WERI-Rb-1 (cell line): ENCODE measurements at regions not wholly inside any gene's neighbourhood (a gene's known extent, or its start where the extent isn't known, plus 50 kb on each side); places are given as distances from the start of the nearest gene placed in this dataset.

Source experiments
- DNase-seq: peaks from one replicate; pipeline ENCODE4 v3.0.0-alpha.2; 2020
- H3K27ac ChIP-seq: fragments of 250-450 bp; sonication (Bioruptor Pico); 2 replicates; pipeline ENCODE4 v1.5.1; 2020; ENCODE audit warnings: mild to moderate bottlenecking, moderate library complexity
- H3K27me3 ChIP-seq: fragments of 250-450 bp; sonication (Bioruptor Pico); 2 replicates; pipeline ENCODE4 v1.5.1; 2021; ENCODE audit warnings: mild to moderate bottlenecking, low read depth, moderate library complexity; ENCODE audit not compliant: insufficient read depth, severe bottlenecking
- H3K36me3 ChIP-seq: fragments of 250-450 bp; sonication (Bioruptor Pico); 2 replicates; pipeline ENCODE4 v1.5.1; 2020; ENCODE audit warnings: mild to moderate bottlenecking, moderate library complexity
- H3K4me3 ChIP-seq: 2 replicates; pipeline ENCODE4 v1.5.1; 2011; ENCODE audit warnings: low read depth, mild to moderate bottlenecking, control low read depth, low read length
- H3K9me3 ChIP-seq: fragments of 250-450 bp; sonication (Bioruptor Pico); 2 replicates; pipeline ENCODE4 v1.5.1; 2021; ENCODE audit warnings: mild to moderate bottlenecking, moderate library complexity; ENCODE audit not compliant: severe bottlenecking
- TF ChIP-seq, protein P1 (sequence below): IDR thresholded peaks from 2 replicates; pipeline ENCODE4 v1.5.1; 2011; ENCODE audit warnings: low read depth, mild to moderate bottlenecking, control low read depth, inconsistent platforms, low read length

DNA sequence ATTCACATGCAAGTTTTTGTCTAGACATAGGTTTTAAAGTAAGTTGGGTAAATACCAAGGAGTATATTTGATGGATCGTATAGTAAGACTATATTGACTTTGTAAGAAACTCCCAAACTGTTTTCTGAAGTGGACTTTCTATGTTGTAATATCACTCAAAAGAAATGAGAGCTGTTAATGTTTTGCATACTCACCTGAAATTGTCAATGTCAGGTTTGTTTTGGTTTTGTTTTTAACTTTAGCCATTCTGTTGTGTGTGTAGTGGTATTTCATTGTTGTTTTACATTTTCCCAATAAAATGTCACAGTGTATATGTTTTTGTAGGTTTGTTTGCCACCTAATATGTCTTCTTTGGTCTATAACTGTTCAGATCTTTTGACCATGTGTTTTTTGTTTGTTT is 375.7 kb upstream of the CDH9 start:
- TF ChIP-seq, protein P1, sequence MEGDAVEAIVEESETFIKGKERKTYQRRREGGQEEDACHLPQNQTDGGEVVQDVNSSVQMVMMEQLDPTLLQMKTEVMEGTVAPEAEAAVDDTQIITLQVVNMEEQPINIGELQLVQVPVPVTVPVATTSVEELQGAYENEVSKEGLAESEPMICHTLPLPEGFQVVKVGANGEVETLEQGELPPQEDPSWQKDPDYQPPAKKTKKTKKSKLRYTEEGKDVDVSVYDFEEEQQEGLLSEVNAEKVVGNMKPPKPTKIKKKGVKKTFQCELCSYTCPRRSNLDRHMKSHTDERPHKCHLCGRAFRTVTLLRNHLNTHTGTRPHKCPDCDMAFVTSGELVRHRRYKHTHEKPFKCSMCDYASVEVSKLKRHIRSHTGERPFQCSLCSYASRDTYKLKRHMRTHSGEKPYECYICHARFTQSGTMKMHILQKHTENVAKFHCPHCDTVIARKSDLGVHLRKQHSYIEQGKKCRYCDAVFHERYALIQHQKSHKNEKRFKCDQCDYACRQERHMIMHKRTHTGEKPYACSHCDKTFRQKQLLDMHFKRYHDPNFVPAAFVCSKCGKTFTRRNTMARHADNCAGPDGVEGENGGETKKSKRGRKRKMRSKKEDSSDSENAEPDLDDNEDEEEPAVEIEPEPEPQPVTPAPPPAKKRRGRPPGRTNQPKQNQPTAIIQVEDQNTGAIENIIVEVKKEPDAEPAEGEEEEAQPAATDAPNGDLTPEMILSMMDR: no peak
- no peaks in the 10 kb centered on the region for H3K27me3 ChIP-seq
- no peak overlapping the region for H3K4me3 ChIP-seq
- no peak overlapping the region for H3K27ac ChIP-seq
- no peaks in the 10 kb centered on the region for H3K36me3 ChIP-seq
- no peaks in the 10 kb centered on the region for H3K9me3 ChIP-seq
- no peak for DNase-seq

DNA sequence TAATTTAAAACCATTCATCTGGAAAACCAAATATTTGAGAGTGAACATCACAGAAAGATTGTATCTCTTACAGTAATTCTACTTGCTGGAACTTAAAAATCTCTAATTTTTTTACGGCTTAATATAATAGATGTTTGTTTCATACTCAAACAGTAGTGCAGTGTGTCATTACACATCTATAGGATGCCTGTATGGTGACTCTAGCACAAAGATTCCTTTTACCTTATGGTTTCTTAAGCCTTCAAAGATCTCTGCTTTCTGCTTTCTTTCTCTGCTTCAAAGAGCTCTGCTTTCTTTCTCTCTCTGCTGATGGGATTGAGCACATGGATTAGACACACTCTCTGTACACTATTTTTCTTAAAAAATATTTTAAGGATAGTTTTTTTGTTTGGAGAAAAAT is 374.0 kb upstream of the CDH9 start:
- Histone ChIP-seq H3K27me3 (no peaks in the 10 kb centered on the region), H3K27ac (no peak overlapping the region), H3K9me3 (no peaks in the 10 kb centered on the region), H3K36me3 (no peaks in the 10 kb centered on the region), H3K4me3 (no peak overlapping the region)
- TF ChIP-seq, protein P1: no peak
- DNase-seq: no peak

DNA sequence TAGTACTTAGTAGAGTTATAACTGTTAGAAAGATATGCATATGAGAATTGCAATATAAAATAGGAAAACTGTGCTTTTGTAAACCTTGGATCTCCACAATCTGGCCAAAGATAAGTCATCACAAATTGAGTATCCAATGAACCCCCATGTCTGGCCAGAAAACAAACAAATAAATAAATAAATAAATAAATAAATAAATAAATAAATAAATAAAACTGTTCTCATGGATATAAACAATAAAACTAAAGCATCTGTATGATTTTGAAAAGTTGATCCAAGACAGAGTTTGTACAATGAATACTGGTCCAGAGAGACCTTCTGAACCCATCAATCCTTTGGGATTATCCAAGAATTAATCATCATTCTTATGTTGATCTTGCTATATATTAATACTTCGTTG is 367.6 kb upstream of the CDH9 start:
- no peak overlapping the region for H3K4me3 ChIP-seq
- no peak overlapping the region for H3K27ac ChIP-seq
- no peaks in the 10 kb centered on the region for H3K27me3 ChIP-seq
- H3K36me3 ChIP-seq: no peaks in the 10 kb centered on the region
- TF ChIP-seq, protein P1: no peak
- DNase-seq: no peak
- H3K9me3 ChIP-seq: no peaks in the 10 kb centered on the region

DNA sequence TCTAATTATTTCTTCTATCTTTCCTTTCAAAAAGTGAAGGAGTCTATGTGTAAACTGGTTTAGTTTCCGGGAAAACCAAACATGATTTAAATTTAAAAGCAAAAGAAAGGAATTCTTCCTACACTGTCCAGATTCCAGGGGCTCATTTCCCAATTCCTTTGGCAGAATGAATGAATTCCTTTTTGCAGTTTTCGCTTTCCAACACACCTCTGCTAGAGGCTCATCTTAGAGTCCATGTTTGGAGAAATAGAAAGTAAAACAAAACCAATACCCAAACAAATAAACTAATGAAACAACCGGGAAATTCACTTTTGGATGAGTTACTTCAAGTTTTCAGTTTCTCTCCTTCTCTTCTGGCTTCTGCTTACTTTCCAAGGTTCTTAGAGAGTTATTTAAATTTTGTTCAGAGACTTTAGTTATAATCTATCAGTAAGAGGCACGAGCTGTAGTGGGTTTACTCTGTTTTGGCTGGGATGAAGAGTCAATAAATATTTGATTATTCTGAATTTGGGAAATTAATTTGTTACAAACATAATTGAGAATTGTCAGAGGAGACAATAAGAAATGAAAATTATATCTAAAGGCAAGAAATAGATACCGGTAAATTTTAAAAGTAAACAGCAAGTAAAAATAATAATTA is 365.0 kb upstream of the CDH9 start:
- TF ChIP-seq, protein P1: no peak
- Histone ChIP-seq H3K36me3 (no peaks in the 10 kb centered on the region), H3K27ac (no peak overlapping the region), H3K27me3 (no peaks in the 10 kb centered on the region), H3K4me3 (no peak overlapping the region), H3K9me3 (no peaks in the 10 kb centered on the region)
- DNase-seq: no peak

DNA sequence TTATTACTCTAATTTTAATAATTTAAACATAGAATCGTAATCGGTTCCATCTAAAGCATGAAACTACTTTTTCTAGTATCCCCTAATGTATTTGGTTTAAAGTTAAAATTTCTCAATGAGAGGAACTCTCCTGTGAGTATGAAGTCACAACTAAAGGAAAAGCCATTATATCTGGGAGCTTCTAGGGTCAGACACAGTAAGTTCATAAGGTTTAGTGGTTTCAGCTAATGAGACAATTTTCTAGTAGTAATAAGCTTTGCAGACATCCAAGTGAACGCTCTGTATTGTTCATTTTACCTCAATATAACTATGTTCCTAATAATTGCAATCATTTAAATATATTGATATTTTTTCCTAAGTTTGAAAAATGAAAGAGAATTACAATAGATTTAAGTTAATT is 364.4 kb upstream of the CDH9 start:
- DNase-seq: no peak
- TF ChIP-seq, protein P1: no peak

DNA sequence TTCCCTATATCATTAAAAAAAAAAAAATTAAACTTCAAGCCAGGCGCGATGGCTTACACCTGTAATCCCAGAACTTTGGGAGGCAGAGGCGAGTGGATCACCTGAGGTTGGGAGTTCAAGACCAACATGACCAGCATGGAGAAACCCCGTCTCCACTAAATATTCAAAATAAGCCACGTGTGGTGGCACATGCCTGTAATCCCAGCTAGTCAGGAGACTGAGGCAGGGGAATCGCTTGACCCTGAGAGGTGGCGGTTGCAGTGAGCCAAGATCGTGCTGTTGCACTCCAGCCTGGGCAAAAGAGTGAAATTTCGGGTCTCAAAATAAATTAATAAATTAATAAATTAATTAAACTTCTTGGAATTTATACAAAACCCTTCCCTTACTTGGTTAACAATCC is 358.6 kb upstream of the CDH9 start:
- Histone ChIP-seq H3K9me3 (no peaks in the 10 kb centered on the region), H3K27me3 (no peaks in the 10 kb centered on the region), H3K4me3 (no peak overlapping the region), H3K27ac (no peak overlapping the region), H3K36me3 (no peaks in the 10 kb centered on the region)
- DNase-seq: no peak
- TF ChIP-seq, protein P1: no peak

More for the DNA sequence above, 364.4 kb upstream of the CDH9 start:
- H3K4me3 ChIP-seq: no peak overlapping the region
- no peaks in the 10 kb centered on the region for H3K27me3 ChIP-seq
- no peak overlapping the region for H3K27ac ChIP-seq
- no peaks in the 10 kb centered on the region for H3K9me3 ChIP-seq
- H3K36me3 ChIP-seq: no peaks in the 10 kb centered on the region
